Stimulated activated CD4-positive, alpha-beta T cell treated with anti-CD3 and anti-CD28 coated beads, Interleukin-2, amount 100 ng/mL, for 4 hours (primary cell): ENCODE measurements at regions not wholly inside any gene's neighbourhood (a gene's known extent, or its start where the extent isn't known, plus 50 kb on each side); places are given as distances from the start of the nearest gene placed in this dataset.

Experiments
- DNase-seq: peaks from one replicate; pipeline ENCODE4 v3.0.0-alpha.2; 2020; ENCODE audit warnings: low read depth

GRCh38 chr3:21801631-21802030 lies 50.6 kb upstream of the ZNF385D start:
- DNase-seq, result no peak

GRCh38 chr3:21803604-21804003 lies 52.6 kb upstream of the ZNF385D start:
- DNase-seq, result no peak

- no peak for DNase-seq
These were observed 53.3 kb upstream of the ZNF385D start for GRCh38 chr3:21804330-21804729.

- no peak for DNase-seq
These were observed 55.7 kb upstream of the ZNF385D start for GRCh38 chr3:21806733-21807132.

GRCh38 chr3:21825684-21826083 lies 74.7 kb upstream of the ZNF385D start:
- DNase-seq, result no peak

GRCh38 chr3:21826416-21826815 lies 75.4 kb upstream of the ZNF385D start:
- no peak for DNase-seq

GRCh38 chr3:21830541-21830940 lies 79.5 kb upstream of the ZNF385D start:
- no peak for DNase-seq

- no peak for DNase-seq
These were observed 84.3 kb upstream of the ZNF385D start for GRCh38 chr3:21835264-21835663.

- DNase-seq, result no peak
These were observed 85.2 kb upstream of the ZNF385D start for GRCh38 chr3:21836227-21836626.

GRCh38 chr3:21839176-21839575 lies 88.2 kb upstream of the ZNF385D start:
- DNase-seq, result no peak

- DNase-seq, result no peak
These were observed 88.6 kb upstream of the ZNF385D start for GRCh38 chr3:21839592-21839991.

- DNase-seq, result no peak
These were observed 96.0 kb upstream of the ZNF385D start for GRCh38 chr3:21847005-21847404.

- no peak for DNase-seq
These were observed 108.4 kb upstream of the ZNF385D start for GRCh38 chr3:21859124-21860081.

- DNase-seq, result no peak
These were observed 109.1 kb upstream of the ZNF385D start for GRCh38 chr3:21860082-21860475.

GRCh38 chr3:21860657-21861056 lies 109.6 kb upstream of the ZNF385D start:
- DNase-seq, result no peak

GRCh38 chr3:21876782-21877181 lies 125.8 kb upstream of the ZNF385D start:
- DNase-seq, result no peak

GRCh38 chr3:21877214-21877754 lies 126.3 kb upstream of the ZNF385D start:
- no peak for DNase-seq

GRCh38 chr3:21879184-21879886 lies 128.3 kb upstream of the ZNF385D start:
- DNase-seq, result no peak

- no peak for DNase-seq
These were observed 137.6 kb upstream of the ZNF385D start for GRCh38 chr3:21888656-21889055.

GRCh38 chr3:21889166-21889565 lies 138.2 kb upstream of the ZNF385D start:
- no peak for DNase-seq

GRCh38 chr3:21892104-21892503 lies 141.1 kb upstream of the ZNF385D start:
- no peak for DNase-seq

GRCh38 chr3:21893242-21893641 lies 142.2 kb upstream of the ZNF385D start:
- DNase-seq, result no peak
